ENCODE measurements at regions not wholly inside any gene's neighbourhood (a gene's known extent, or its start where the extent isn't known, plus 50 kb on each side); places are given as distances from the start of the nearest gene placed in this dataset.

DNA sequence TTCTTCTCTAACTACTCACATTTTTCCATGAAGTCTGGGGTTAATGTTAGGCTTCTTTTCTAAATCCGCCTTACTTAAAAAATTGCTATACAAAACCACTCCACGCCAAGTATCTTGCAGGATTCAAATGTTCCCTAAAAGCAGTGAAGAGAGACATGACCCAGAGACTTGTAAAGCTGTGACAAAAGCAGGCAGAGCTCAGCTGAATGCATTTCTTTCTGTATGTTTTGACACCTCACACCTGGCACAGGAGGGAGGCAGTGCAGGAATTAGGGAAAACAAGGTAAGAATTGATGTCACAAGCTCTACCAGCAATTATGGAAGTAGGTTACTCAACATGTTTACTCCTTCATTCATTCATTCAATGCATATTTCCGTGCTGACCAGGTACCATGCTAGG, 295.0 kb downstream of the RPAP3 start:
- TF ChIP-seq POU2F2 (IDR thresholded peaks at IDR 0.05; ENCODE audit: low read depth, low read length) (no peak), POLR2A (IDR thresholded peaks at IDR 0.05; ENCODE audit: low read depth, low read length) (no peak), SPI1 (IDR thresholded peaks at IDR 0.05; ENCODE audit: low read depth, low read length) (no peak), POLR2AphosphoS5 (IDR thresholded peaks at IDR 0.05; ENCODE audit: low read depth, low read length) (no peak)
